ENCODE measurements at regions not wholly inside any gene's neighbourhood (a gene's known extent, or its start where the extent isn't known, plus 50 kb on each side); places are given as distances from the start of the nearest gene placed in this dataset.

GRCh38 chr22:34797826-34798225, 268.1 kb upstream of the ISX start:
- TF ChIP-seq EED (CRISPR knock-in tag; IDR thresholded peaks at IDR 0.05) (no peak), POLR2A (IDR thresholded peaks at IDR 0.05; ENCODE audit: insufficient read depth in 1 of 2, low read depth in 2 of 2, low read length in 2 of 2) (no peak), ZNF619 (CRISPR knock-in tag; IDR thresholded peaks at IDR 0.05) (no peak), ARID4A (CRISPR knock-in tag; IDR thresholded peaks at IDR 0.05; ENCODE audit: borderline replicate concordance) (no peak), ZNF644 (CRISPR knock-in tag; IDR thresholded peaks at IDR 0.05; ENCODE audit: low read depth) (no peak), EZH2 (conservative IDR thresholded peaks at IDR 0.05; ENCODE audit: low read depth, low read length) (no peak), ZNF207 (IDR thresholded peaks at IDR 0.05; ENCODE audit: borderline replicate concordance) (no peak)

Measured in HepG2 (cell line).